ENCODE measurements at regions not wholly inside any gene's neighbourhood (a gene's known extent, or its start where the extent isn't known, plus 50 kb on each side); places are given as distances from the start of the nearest gene placed in this dataset.

DNA sequence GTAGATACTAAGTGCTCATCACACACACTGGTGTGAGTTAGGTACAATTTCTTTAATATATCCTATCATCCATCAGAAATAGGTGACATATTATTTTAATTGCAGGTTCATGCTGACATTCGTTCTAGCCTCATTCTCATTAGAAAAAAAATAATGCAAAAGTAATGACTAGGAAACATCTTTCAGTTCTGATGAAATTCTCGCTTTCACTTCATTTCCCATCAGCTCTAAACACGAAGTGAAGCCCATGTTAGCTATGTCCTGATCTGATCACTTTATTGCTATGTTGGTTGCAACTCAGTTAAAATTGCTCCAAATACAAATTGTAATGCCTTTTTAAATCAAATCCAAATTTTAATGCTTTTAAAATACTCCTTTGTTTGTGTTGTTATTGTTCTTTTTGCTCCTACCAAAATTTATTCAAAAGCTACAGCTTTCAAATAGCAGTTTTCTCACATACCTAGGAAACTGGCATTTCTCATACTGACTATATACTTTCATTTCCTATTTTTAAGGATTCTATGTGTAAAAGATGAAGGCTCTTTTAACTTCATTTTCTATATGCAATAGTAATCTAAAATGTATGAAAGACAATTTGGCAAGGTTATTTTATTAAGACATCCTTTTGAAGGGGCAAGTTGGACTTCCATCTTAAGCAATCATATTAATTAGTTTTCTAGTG is 1237.8 kb upstream of the ACO1 start:
- DNase-seq (ENCODE audit: low spot score): no peak
- TF ChIP-seq, protein P1, sequence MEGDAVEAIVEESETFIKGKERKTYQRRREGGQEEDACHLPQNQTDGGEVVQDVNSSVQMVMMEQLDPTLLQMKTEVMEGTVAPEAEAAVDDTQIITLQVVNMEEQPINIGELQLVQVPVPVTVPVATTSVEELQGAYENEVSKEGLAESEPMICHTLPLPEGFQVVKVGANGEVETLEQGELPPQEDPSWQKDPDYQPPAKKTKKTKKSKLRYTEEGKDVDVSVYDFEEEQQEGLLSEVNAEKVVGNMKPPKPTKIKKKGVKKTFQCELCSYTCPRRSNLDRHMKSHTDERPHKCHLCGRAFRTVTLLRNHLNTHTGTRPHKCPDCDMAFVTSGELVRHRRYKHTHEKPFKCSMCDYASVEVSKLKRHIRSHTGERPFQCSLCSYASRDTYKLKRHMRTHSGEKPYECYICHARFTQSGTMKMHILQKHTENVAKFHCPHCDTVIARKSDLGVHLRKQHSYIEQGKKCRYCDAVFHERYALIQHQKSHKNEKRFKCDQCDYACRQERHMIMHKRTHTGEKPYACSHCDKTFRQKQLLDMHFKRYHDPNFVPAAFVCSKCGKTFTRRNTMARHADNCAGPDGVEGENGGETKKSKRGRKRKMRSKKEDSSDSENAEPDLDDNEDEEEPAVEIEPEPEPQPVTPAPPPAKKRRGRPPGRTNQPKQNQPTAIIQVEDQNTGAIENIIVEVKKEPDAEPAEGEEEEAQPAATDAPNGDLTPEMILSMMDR (IDR thresholded peaks at IDR 0.05): no peak
- no peak for ATAC-seq (ENCODE audit: low FRiP score)

DNA sequence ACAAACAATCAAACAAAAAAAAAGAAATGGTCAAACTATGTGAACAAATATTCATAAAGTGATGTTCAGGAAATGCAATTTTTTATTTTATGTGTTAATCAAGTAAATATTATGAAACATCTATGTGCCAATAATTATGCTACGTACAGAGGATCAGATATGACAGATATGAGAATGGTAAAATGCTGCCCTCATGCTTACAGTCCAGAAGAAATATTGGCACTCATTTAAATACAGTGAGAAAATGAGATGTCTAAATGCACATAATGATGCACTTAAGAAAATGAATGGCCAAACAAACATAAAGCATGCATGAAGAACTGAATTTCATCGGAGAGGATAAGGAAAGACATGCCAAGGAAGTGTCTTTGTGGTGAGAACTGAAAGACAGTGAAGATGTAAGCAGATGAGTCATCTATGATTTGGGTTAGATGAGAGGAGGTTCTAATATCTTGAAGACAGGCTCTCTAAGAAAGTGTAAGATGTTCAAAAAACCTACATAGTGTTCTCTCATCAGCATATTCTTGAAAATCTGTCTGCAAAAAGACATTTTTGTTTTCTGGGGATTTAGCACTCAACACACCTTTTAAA is 1231.1 kb upstream of the ACO1 start:
- TF ChIP-seq, protein P1 (IDR thresholded peaks at IDR 0.05): no peak
- ATAC-seq (ENCODE audit: low FRiP score) (no peak), DNase-seq (ENCODE audit: low spot score) (no peak)

DNA sequence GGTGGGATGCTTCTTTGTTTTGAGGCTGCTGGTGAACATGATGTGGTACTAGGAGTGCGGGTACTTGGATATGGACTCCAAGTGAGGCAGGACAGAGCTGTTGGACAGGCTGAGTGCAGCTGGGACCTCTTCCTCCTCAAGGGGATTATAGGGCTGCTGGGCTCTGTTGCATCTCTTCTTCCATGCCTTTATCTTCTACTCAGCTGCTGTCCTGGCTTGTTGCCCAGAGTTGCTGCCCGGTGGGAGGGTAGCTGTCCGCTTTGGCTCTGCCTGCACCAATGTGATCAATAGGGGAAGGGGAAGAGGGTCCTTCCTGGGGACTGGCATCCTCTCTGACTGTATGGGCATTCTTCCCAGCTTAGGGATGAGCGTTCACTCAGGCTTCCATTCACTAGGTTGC is 1217.9 kb upstream of the ACO1 start:
- no peak for DNase-seq (ENCODE audit: low spot score)
- no peak for ATAC-seq (ENCODE audit: low FRiP score)
- TF ChIP-seq, protein P1 (IDR thresholded peaks at IDR 0.05): no peak

DNA sequence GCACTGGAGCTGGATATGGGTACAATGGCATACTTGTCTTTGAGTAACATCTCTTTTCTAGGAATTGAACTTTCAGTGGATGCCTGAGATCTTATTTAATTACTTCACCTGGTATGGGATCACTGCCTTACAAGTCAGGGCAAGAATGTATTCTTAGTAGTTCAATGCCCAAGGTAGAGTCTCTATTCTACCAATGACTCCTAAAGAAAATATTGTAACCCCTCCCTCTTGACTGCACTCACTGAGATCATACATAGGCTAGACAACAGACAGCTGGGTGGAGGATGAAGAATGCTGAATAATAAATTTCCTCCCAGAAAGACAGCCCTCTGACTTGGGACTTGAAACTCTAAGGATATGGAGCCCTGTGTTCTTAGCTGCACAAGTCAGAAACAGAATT is 1216.3 kb upstream of the ACO1 start:
- DNase-seq (ENCODE audit: low spot score) (no peak), ATAC-seq (ENCODE audit: low FRiP score) (no peak)
- TF ChIP-seq, protein P1 (IDR thresholded peaks at IDR 0.05): no peak

DNA sequence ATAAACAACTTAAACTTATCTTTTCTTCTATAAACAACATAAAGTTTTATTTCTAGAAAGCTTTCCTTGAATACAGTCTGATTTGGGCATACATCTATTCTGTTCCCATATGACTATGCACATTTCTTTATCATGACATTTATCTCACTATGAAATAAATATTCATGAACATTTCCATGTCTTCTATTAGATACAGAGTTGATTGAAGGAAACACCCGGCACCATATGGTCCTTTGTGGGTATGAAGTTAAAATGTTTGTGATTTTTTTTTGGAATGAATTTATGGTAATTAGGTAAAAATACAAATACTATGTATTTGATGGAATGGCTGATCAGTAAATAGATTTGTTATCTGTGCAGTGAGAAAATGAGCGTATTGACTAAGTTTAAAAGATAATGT is 1209.8 kb upstream of the ACO1 start:
- TF ChIP-seq, protein P1 (IDR thresholded peaks at IDR 0.05): no peak
- DNase-seq (ENCODE audit: low spot score) (no peak), ATAC-seq (ENCODE audit: low FRiP score) (no peak)

DNA sequence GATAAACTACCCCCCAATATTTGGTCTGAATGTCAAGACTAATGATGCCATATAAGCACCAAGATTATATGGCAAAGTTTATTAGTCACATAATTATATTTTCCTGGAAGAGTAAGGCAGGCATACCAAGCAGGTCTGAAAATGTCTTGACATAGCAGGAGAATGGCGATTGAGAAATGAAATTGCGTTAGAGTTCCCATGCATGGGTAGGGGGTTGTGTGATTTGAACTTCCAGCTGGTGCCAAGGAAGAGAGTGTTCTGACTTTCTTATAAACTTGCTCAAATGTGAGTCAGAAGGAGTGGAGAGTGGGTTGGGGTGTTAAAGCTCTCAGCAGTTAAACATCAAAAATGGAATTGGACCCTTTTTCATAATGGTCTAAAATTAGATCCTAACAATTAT is 1200.6 kb upstream of the ACO1 start:
- TF ChIP-seq, protein P1 (IDR thresholded peaks at IDR 0.05): no peak
- no peak for ATAC-seq (ENCODE audit: low FRiP score)

DNA sequence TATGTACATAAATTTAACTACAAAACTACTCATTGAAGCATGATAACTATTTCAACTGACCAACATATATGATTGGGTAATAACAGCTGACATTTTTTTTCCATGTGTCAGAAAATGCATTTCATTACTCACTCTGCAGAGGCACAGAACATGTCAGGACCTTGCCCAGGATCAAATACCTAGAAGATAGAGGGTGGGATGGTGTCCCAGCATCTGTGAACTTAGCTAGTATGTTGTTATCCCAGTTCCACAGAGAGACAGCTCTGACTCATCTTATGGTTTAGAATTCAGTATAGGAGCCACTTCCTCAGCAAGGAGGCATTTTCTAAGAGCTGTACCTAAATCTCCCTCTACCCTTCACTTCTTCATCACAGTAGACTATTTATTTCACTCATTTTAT is 1198.6 kb upstream of the ACO1 start:
- no peak for DNase-seq (ENCODE audit: low spot score)
- TF ChIP-seq, protein P1 (IDR thresholded peaks at IDR 0.05): no peak
- no peak for ATAC-seq (ENCODE audit: low FRiP score)

More for the DNA sequence above, 1200.6 kb upstream of the ACO1 start:
- DNase-seq (ENCODE audit: low spot score): no peak
